ENCODE measurements at regions not wholly inside any gene's neighbourhood (a gene's known extent, or its start where the extent isn't known, plus 50 kb on each side); places are given as distances from the start of the nearest gene placed in this dataset.

- peaks cover 2 to 26% (median 18%) of the 10 kb centered on the region in 3 experiments; a peak in 6 of 7 replicates for H3K36me3 Mint-ChIP-seq (ENCODE audit: insufficient read depth in 1 of 3, low read depth in 3 of 3)
- Histone ChIP-seq H3K23me2 (ENCODE audit: insufficient read length, low read depth, low read length, poor library complexity, severe bottlenecking) (no peaks in the 10 kb centered on the region), H3K18ac (ENCODE audit: insufficient read length, low read depth, low read length) (no peak overlapping the region), H2BK5ac (ENCODE audit: insufficient read length, low read length) (no peak overlapping the region), H4K5ac (ENCODE audit: insufficient read length, low read depth, low read length) (no peak overlapping the region), H3K14ac (ENCODE audit: insufficient read depth, low read length) (no peak overlapping the region), H4K91ac (ENCODE audit: insufficient read length, low read depth, low read length) (no peak overlapping the region), H3K9me3 (ENCODE audit: control insufficient read depth, low read depth, low read length) (peaks cover 7% of the 10 kb centered on the region), H3K27me3 (ENCODE audit: insufficient read depth, low read length) (no peaks in the 10 kb centered on the region), H2AFZ (ENCODE audit: low read length) (no peak overlapping the region), H3K79me1 (ENCODE audit: insufficient read depth, low read depth, low read length, poor library complexity, severe bottlenecking) (no peaks in the 10 kb centered on the region), H3T11ph (ENCODE audit: low read length) (no peak overlapping the region), H3K79me2 (ENCODE audit: insufficient read depth, low read length) (no peaks in the 10 kb centered on the region), H3K27ac (ENCODE audit: insufficient read length, low read depth, low read length) (no peak overlapping the region), H2BK20ac (ENCODE audit: low read depth, low read length, poor library complexity, severe bottlenecking) (no peak overlapping the region), H2BK15ac (ENCODE audit: low read depth, low read length) (no peak overlapping the region), H2BK120ac (ENCODE audit: low read depth, low read length, poor library complexity, severe bottlenecking) (no peak overlapping the region), H3K9ac (ENCODE audit: extremely low read depth, insufficient read length, low read length) (no peak overlapping the region), H3K4me2 (ENCODE audit: insufficient read depth, insufficient read length, low read length) (no peak overlapping the region), H2AK5ac (ENCODE audit: insufficient read length, low read length) (no peak overlapping the region), H4K20me1 (ENCODE audit: control insufficient read depth, insufficient read depth, insufficient read length) (no peaks in the 10 kb centered on the region), H2BK12ac (ENCODE audit: insufficient read length, low read depth, low read length) (no peak overlapping the region), H4K8ac (replicated peaks; ENCODE audit: insufficient read length, low read depth, low read length) (no peak overlapping the region), H3K23ac (ENCODE audit: insufficient read length, low read depth, low read length) (no peak overlapping the region), H3K4ac (ENCODE audit: low read depth, low read length) (no peak overlapping the region), H3K56ac (ENCODE audit: insufficient read length, low read depth, low read length) (no peak overlapping the region), H3K4me1 (ENCODE audit: insufficient read depth, low read length) (no peaks in the 10 kb centered on the region)
- H3K4me1 Mint-ChIP-seq, result no peaks in the 10 kb centered on the region
- peaks cover 43 to 51% of the 10 kb centered on the region in 2 experiments for H3K9me3 Mint-ChIP-seq
- no peak for DNase-seq
- TF ChIP-seq CTCF (conservative IDR thresholded peaks at IDR 0.05), result no peak
- no peak overlapping the region for H3K27ac Mint-ChIP-seq
- no CpG with 5 or more reads among the region's 1 CpG for whole genome bisulfite sequencing (ENCODE audit: extremely low coverage, insufficient read length, low lambda C conversion rate)
- H3K27me3 Mint-ChIP-seq (ENCODE audit: low read depth), result peaks cover 2% of the 10 kb centered on the region; the same call in 1 of the 2 replicates
- no peak overlapping the region for H3K4me3 Mint-ChIP-seq
Measured at GRCh38 chr6:85936916-85937315, 294.2 kb upstream of the SYNCRIP start.
